ENCODE measurements at regions not wholly inside any gene's neighbourhood (a gene's known extent, or its start where the extent isn't known, plus 50 kb on each side); places are given as distances from the start of the nearest gene placed in this dataset.

DNA sequence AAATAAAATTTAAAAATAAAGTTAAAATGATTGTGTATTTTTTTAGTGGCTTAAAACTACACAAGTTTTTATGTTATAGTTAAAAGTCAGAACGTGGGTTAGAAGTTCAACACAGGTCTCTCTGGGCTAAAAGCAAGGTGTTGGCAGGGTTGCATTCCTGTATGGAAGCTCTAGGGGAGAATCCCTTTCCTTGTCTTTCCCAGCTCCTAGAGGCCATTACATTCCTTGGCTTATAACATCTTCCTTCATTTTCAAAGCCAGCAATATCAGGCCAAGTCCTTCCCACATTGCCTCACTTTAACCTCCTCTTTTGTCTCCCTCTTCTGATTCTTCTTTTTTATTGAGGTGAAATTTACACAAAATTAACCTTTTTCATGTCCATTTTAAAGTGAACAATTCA is 52.4 kb upstream of the EEPD1 start:
- no peak for DNase-seq (ENCODE audit: low read depth)

All from activated T-helper 1 cell treated with Interleukin-2 at 50 U/mL for 16 hours (primary cell).